ENCODE measurements at regions not wholly inside any gene's neighbourhood (a gene's known extent, or its start where the extent isn't known, plus 50 kb on each side); places are given as distances from the start of the nearest gene placed in this dataset.
A peak's percentile ranks its signal among the peaks of the same experiment; 100 is the strongest.

- Mint-ChIP-seq H3K27ac (no peak overlapping the region), H3K4me1 (peaks cover 22% of the 10 kb centered on the region), H3K4me3 (no peak overlapping the region), H3K36me3 (no peaks in the 10 kb centered on the region), H3K27me3 (ENCODE audit: low read depth) (no peaks in the 10 kb centered on the region), H3K9me3 (no peaks in the 10 kb centered on the region)
- no peak for TF ChIP-seq CTCF (IDR thresholded peaks at IDR 0.05; ENCODE audit: unreplicated experiment)
- no peak for DNase-seq (ENCODE audit: low spot score in 2 of 2, unreplicated experiment in 2 of 2)
These were observed 247.5 kb upstream of the TGFBR2 start for GRCh38 chr3:30358871-30359270.

- no peak for TF ChIP-seq CTCF (IDR thresholded peaks at IDR 0.05; ENCODE audit: unreplicated experiment)
- no peak overlapping the region for H3K27ac Mint-ChIP-seq
- no peak overlapping the region for H3K4me3 Mint-ChIP-seq
- H3K9me3 Mint-ChIP-seq: peaks cover 15% of the 10 kb centered on the region
- no peaks in the 10 kb centered on the region for H3K27me3 Mint-ChIP-seq (ENCODE audit: low read depth)
- peaks cover 18% of the 10 kb centered on the region for H3K4me1 Mint-ChIP-seq
- DNase-seq (ENCODE audit: low spot score in 2 of 2, unreplicated experiment in 2 of 2): no peak
- H3K36me3 Mint-ChIP-seq: no peaks in the 10 kb centered on the region
These were observed 237.4 kb upstream of the TGFBR2 start for GRCh38 chr3:30368978-30369377.

- H3K36me3 Mint-ChIP-seq: no peaks in the 10 kb centered on the region
- no peak overlapping the region for H3K4me3 Mint-ChIP-seq
- TF ChIP-seq CTCF (IDR thresholded peaks at IDR 0.05; ENCODE audit: unreplicated experiment): no peak
- no peak overlapping the region for H3K27ac Mint-ChIP-seq
- no peaks in the 10 kb centered on the region for H3K27me3 Mint-ChIP-seq (ENCODE audit: low read depth)
- H3K4me1 Mint-ChIP-seq: peaks cover 18% of the 10 kb centered on the region
- no peak for DNase-seq (ENCODE audit: low spot score in 2 of 2, unreplicated experiment in 2 of 2)
- H3K9me3 Mint-ChIP-seq: peaks cover 15% of the 10 kb centered on the region
These were observed 235.6 kb upstream of the TGFBR2 start for GRCh38 chr3:30370681-30371271.

GRCh38 chr3:30372837-30373236 is 233.6 kb upstream of the TGFBR2 start:
- Mint-ChIP-seq H3K36me3 (no peaks in the 10 kb centered on the region), H3K9me3 (no peaks in the 10 kb centered on the region), H3K4me1 (peaks cover 18% of the 10 kb centered on the region), H3K27ac (peak overlapping the region; percentile 12), H3K4me3 (no peak overlapping the region), H3K27me3 (ENCODE audit: low read depth) (no peaks in the 10 kb centered on the region)
- TF ChIP-seq CTCF (IDR thresholded peaks at IDR 0.05; ENCODE audit: unreplicated experiment): no peak
- no peak for DNase-seq (ENCODE audit: low spot score in 2 of 2, unreplicated experiment in 2 of 2)

- Mint-ChIP-seq H3K4me1 (no peaks in the 10 kb centered on the region), H3K27me3 (ENCODE audit: low read depth) (no peaks in the 10 kb centered on the region), H3K9me3 (peaks cover 56% of the 10 kb centered on the region), H3K4me3 (no peak overlapping the region), H3K27ac (no peak overlapping the region), H3K36me3 (peaks cover 6% of the 10 kb centered on the region)
- no peak for TF ChIP-seq CTCF (IDR thresholded peaks at IDR 0.05; ENCODE audit: unreplicated experiment)
- DNase-seq (ENCODE audit: low spot score in 2 of 2, unreplicated experiment in 2 of 2): no peak
These were observed 221.8 kb upstream of the TGFBR2 start for GRCh38 chr3:30384546-30385072.
